Globus pallidus (tissue), 1 donor: ENCODE measurements at regions not wholly inside any gene's neighbourhood (a gene's known extent, or its start where the extent isn't known, plus 50 kb on each side); places are given as distances from the start of the nearest gene placed in this dataset.
A peak's percentile ranks its signal among the peaks of the same experiment; 100 is the strongest.
"Not testable (repeated sequence)": the region's sequence is repeated elsewhere in the genome, so short reads cannot be mapped to it uniquely, and the experiment has no call there.

Experiments used
- DNase-seq: peaks from one replicate; pipeline ENCODE4 v3.0.0-alpha.2; 2015; ENCODE audit warnings: low spot score

- DNase-seq = no peak
Measured at GRCh38 chrY:20643055-20643454, 67.5 kb downstream of the EIF1AY start.

GRCh38 chrY:20648265-20648664 is 72.7 kb downstream of the EIF1AY start:
- peak; percentile 0 for DNase-seq

GRCh38 chrY:20648891-20649290 is 73.3 kb downstream of the EIF1AY start:
- DNase-seq = not testable (repeated sequence)

- no peak for DNase-seq
Measured at GRCh38 chrY:20651481-20651880, 75.9 kb downstream of the EIF1AY start.

- peak; percentile 1 for DNase-seq
Measured at GRCh38 chrY:20659450-20659849, 83.9 kb downstream of the EIF1AY start.

- DNase-seq = no peak
Measured at GRCh38 chrY:20662204-20662603, 86.6 kb downstream of the EIF1AY start.

- no peak for DNase-seq
Measured at GRCh38 chrY:20664196-20664595, 88.6 kb downstream of the EIF1AY start.

- not testable (repeated sequence) for DNase-seq
Measured at GRCh38 chrY:20665357-20665756, 89.8 kb downstream of the EIF1AY start.

- DNase-seq = no peak
Measured at GRCh38 chrY:20681935-20682334, 74.0 kb upstream of the RPS4Y2 start.

GRCh38 chrY:20683371-20683770 is 72.5 kb upstream of the RPS4Y2 start:
- DNase-seq = no peak

- no peak for DNase-seq
Measured at GRCh38 chrY:20686674-20687073, 69.2 kb upstream of the RPS4Y2 start.
